ENCODE measurements at regions not wholly inside any gene's neighbourhood (a gene's known extent, or its start where the extent isn't known, plus 50 kb on each side); places are given as distances from the start of the nearest gene placed in this dataset.

DNA sequence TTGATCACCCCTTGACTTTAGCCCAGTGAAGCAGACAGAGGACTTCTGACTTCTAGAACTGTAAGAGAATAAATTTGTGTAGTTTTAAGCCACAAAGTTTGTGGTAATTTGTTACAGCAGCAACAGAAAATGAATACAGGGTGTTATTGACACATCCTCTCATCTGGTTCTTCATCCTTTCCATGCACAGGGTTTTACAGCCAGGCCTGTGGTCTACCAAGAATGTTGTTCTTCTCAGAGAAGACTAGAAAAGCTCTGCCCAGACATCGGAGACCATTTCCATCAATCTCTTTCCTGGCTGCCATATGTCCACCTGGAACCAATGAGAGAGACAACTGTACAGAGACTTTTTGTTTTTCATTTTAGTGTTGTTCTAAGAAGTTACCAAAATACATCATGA, 308.2 kb upstream of the AMIGO2 start:
- no peaks in the 10 kb centered on the region for H3K27me3 ChIP-seq
- no peak for DNase-seq (ENCODE audit: low spot score in 2 of 2)
- intact Hi-C loops (cut with DNase I) = no loop called here
- H3K9me3 ChIP-seq = no peaks in the 10 kb centered on the region
- no peak overlapping the region for H3K4me3 ChIP-seq
- H3K27ac ChIP-seq = no peak overlapping the region
- H3K4me1 ChIP-seq = peaks cover 0 to 14% of the 10 kb centered on the region in 2 donors
- TF ChIP-seq, protein P1, sequence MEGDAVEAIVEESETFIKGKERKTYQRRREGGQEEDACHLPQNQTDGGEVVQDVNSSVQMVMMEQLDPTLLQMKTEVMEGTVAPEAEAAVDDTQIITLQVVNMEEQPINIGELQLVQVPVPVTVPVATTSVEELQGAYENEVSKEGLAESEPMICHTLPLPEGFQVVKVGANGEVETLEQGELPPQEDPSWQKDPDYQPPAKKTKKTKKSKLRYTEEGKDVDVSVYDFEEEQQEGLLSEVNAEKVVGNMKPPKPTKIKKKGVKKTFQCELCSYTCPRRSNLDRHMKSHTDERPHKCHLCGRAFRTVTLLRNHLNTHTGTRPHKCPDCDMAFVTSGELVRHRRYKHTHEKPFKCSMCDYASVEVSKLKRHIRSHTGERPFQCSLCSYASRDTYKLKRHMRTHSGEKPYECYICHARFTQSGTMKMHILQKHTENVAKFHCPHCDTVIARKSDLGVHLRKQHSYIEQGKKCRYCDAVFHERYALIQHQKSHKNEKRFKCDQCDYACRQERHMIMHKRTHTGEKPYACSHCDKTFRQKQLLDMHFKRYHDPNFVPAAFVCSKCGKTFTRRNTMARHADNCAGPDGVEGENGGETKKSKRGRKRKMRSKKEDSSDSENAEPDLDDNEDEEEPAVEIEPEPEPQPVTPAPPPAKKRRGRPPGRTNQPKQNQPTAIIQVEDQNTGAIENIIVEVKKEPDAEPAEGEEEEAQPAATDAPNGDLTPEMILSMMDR (IDR thresholded peaks at IDR 0.05) = no peak
- no peaks in the 10 kb centered on the region for H3K36me3 ChIP-seq

- DNase-seq (ENCODE audit: low spot score in 2 of 2) = no peak
- Histone ChIP-seq H3K36me3 (no peaks in the 10 kb centered on the region), H3K4me1 (peaks cover 0 to 8% of the 10 kb centered on the region in 2 donors), H3K4me3 (no peak overlapping the region), H3K27me3 (no peaks in the 10 kb centered on the region), H3K27ac (no peak overlapping the region), H3K9me3 (no peaks in the 10 kb centered on the region)
- intact Hi-C loops (cut with DNase I) = no loop called here
- TF ChIP-seq, protein P1 (IDR thresholded peaks at IDR 0.05) = no peak
These were observed 305.9 kb upstream of the AMIGO2 start for GRCh38 chr12:47385653-47386052.

DNA sequence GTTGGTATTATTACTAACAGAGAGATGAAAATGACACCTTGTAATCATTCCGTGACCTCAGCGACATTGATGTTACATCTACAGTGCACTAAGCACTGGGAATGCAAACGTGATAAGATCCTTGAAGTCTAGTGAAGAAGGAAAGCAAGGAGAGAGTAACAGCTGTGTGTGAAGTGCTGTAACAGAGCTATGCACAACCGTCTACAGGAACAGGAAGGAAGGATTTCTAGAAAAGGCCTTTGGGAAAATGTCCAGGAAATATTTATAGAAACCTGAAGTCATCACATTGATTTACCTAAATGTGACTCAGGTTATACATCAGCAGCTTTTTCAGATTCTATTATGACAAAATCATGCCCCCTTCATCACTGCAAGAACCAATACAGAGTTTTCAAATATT, 304.2 kb upstream of the AMIGO2 start:
- no peak overlapping the region for H3K27ac ChIP-seq
- no peak for DNase-seq (ENCODE audit: low spot score in 2 of 2)

GRCh38 chr12:47382305-47382704, 302.5 kb upstream of the AMIGO2 start:
- intact Hi-C loops (cut with DNase I) = no loop called here
- TF ChIP-seq, protein P1 (IDR thresholded peaks at IDR 0.05) = no peak
- H3K27ac ChIP-seq = no peak overlapping the region

More for the DNA sequence above, 304.2 kb upstream of the AMIGO2 start:
- peaks cover 0 to 12% of the 10 kb centered on the region in 2 donors for H3K4me1 ChIP-seq
- H3K36me3 ChIP-seq = no peaks in the 10 kb centered on the region
- no peak overlapping the region for H3K4me3 ChIP-seq
- intact Hi-C loops (cut with DNase I) = no loop called here
- TF ChIP-seq, protein P1 (IDR thresholded peaks at IDR 0.05) = no peak
- H3K9me3 ChIP-seq = no peaks in the 10 kb centered on the region
- H3K27me3 ChIP-seq = no peaks in the 10 kb centered on the region

GRCh38 chr12:47378907-47379306, 299.1 kb upstream of the AMIGO2 start:
- no peak for DNase-seq (ENCODE audit: low spot score in 2 of 2)
- Histone ChIP-seq H3K4me3 (no peak overlapping the region), H3K27ac (peak overlapping the region; percentile 85 to 91), H3K9me3 (no peaks in the 10 kb centered on the region), H3K36me3 (no peaks in the 10 kb centered on the region), H3K4me1 (peaks cover 0 to 14% of the 10 kb centered on the region in 2 donors), H3K27me3 (no peaks in the 10 kb centered on the region)
- TF ChIP-seq, protein P1 (IDR thresholded peaks at IDR 0.05) = no peak
- intact Hi-C loops (cut with DNase I) = loop anchor here (2.0 to 10.0 kb wide), 4 partner anchors 14 to 806 kb away; partner anchors contain the start of gene CCDC184

More at GRCh38 chr12:47382305-47382704, 302.5 kb upstream of the AMIGO2 start:
- Histone ChIP-seq H3K4me1 (peaks cover 0 to 18% of the 10 kb centered on the region in 2 donors), H3K9me3 (no peaks in the 10 kb centered on the region), H3K36me3 (no peaks in the 10 kb centered on the region), H3K27me3 (no peaks in the 10 kb centered on the region), H3K4me3 (no peak overlapping the region)
- no peak for DNase-seq (ENCODE audit: low spot score in 2 of 2)

DNA sequence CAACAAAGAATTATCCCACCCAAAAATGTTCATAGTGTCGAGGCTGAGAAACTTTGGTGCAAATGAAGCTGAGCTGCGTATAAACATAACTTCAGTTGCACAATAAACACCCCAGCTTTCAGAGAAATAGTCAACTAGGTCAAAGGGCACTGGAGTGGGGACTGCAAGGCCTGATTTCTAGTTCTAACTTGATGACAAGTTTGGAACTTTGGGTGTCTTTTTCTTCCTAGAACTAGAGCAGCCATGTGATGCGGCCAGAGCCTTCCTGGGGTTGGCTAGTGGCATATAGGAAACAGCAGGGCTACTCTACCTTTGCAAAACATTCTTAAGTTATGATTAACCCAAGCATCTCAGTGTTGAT, 298.4 kb upstream of the AMIGO2 start:
- intact Hi-C loops (cut with DNase I) = loop anchor here (2.0 to 10.0 kb wide), 4 partner anchors 15 to 807 kb away; partner anchors contain the start of gene CCDC184
- H3K27ac ChIP-seq = peak overlapping the region; percentile 85 to 91
- TF ChIP-seq, protein P1 (IDR thresholded peaks at IDR 0.05) = no peak
- no peak overlapping the region for H3K4me3 ChIP-seq
- no peaks in the 10 kb centered on the region for H3K36me3 ChIP-seq
- DNase-seq (ENCODE audit: low spot score in 2 of 2) = no peak
- no peaks in the 10 kb centered on the region for H3K27me3 ChIP-seq
- no peaks in the 10 kb centered on the region for H3K9me3 ChIP-seq
- peaks cover 0 to 13% of the 10 kb centered on the region in 2 donors for H3K4me1 ChIP-seq

All from ascending aorta (tissue), 2 donors.